Uterus (tissue), 3 donors: ENCODE measurements at regions not wholly inside any gene's neighbourhood (a gene's known extent, or its start where the extent isn't known, plus 50 kb on each side); places are given as distances from the start of the nearest gene placed in this dataset.

ENCODE experiments used
- DNase-seq, 2 donors: peaks; one replicate each; pipeline ENCODE4 v3.0.0-alpha.2; 2019 to 2020
- H3K27ac ChIP-seq, 2 donors: fragments of 200-600 bp; sonication (generic); 1 replicate in 1 of 2; 2 replicates in 1 of 2; pipeline ENCODE4 v1.5.1; 2016 to 2018
- H3K27me3 ChIP-seq, 2 donors: fragments of 200-600 bp; sonication (generic); one replicate each; pipeline ENCODE4 v1.5.1; 2018 to 2019; ENCODE audit warnings: control low read depth in 1 of 2
- H3K36me3 ChIP-seq, 2 donors: fragments of 200-600 bp; sonication (generic); one replicate each; pipeline ENCODE4 v1.5.1; 2019; ENCODE audit warnings: control low read depth in 1 of 2
- H3K4me1 ChIP-seq, 2 donors: fragments of 200-600 bp; sonication (generic); one replicate each; pipeline ENCODE4 v1.5.1; 2018 to 2019; ENCODE audit warnings: control low read depth in 1 of 2
- H3K4me3 ChIP-seq, 2 donors: fragments of 200-600 bp; sonication (generic); 1 replicate in 1 of 2; 2 replicates in 1 of 2; pipeline ENCODE4 v1.5.1; 2018 to 2019; ENCODE audit warnings: mild to moderate bottlenecking in 1 of 2
- H3K9me3 ChIP-seq, 2 donors: fragments of 200-600 bp; sonication (generic); one replicate each; pipeline ENCODE4 v1.5.1; 2019; ENCODE audit warnings: control low read depth in 1 of 2
- CTCF ChIP-seq, 4 experiments: fragments of 200-600 bp in 2 of 4; fragments of 450-650 bp in 2 of 4; sonication (generic) in 2 of 4; IDR thresholded peaks; one replicate each; pipeline ENCODE4 v1.5.1; 2016 to 2019; ENCODE audit warnings: antibody characterized with exemption in 4 of 4, mild to moderate bottlenecking in 2 of 4, moderate library complexity in 1 of 4
- POLR2A ChIP-seq, 2 donors: fragments of 450-650 bp; IDR thresholded peaks; one replicate each; pipeline ENCODE4 v1.6.1; 2016; ENCODE audit warnings: antibody characterized with exemption in 2 of 2, mild to moderate bottlenecking in 1 of 2, moderate library complexity in 1 of 2
- intact Hi-C: fragments of 100-400 bp; cut with DNase I; formaldehyde crosslinking; loops from one replicate; pipeline ENCODE4 v1.15.1; 2023; ENCODE audit warnings: low total_unique reads
- donor health status: DM: yes; HTN: yes; CAD: no.

DNA sequence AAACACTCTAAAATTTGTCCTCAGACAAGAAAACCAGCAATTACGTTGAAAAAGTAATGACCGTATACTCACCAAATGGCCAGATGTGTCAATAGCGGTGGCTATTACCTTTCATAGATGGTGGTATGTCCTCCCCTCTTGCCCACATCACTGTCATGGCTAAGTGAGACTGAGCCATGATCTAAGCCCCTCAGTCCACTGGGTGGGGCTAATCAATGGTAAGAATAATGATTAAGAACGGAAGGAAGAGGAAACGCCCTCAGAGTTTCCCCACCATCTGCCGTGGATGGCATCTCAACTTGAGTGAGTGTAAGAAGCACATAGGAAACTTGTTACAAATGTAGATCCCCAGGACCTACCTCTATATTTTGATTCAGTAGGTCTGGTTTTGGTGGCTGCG is 65.8 kb upstream of the EFEMP1 start:
- Histone ChIP-seq H3K9me3 (no peaks in the 10 kb centered on the region), H3K4me1 (peaks cover 0 to 6% of the 10 kb centered on the region in 2 donors), H3K36me3 (no peaks in the 10 kb centered on the region), H3K27me3 (no peaks in the 10 kb centered on the region), H3K27ac (no peak overlapping the region), H3K4me3 (no peak overlapping the region)
- TF ChIP-seq POLR2A (IDR thresholded peaks at IDR 0.05) (no peak), CTCF (IDR thresholded peaks at IDR 0.05) (no peak)
- intact Hi-C loops: no loop called here
- DNase-seq: no peak

GRCh38 chr2:55992455-55992854 is 68.9 kb upstream of the EFEMP1 start:
- Histone ChIP-seq H3K27me3 (no peaks in the 10 kb centered on the region), H3K9me3 (no peaks in the 10 kb centered on the region), H3K36me3 (no peaks in the 10 kb centered on the region), H3K27ac (no peak overlapping the region), H3K4me3 (no peak overlapping the region), H3K4me1 (peaks cover 0 to 6% of the 10 kb centered on the region in 2 donors)
- peak; percentile 28 to 31 for DNase-seq
- no peak for TF ChIP-seq CTCF (IDR thresholded peaks at IDR 0.05)
- TF ChIP-seq POLR2A (IDR thresholded peaks at IDR 0.05): no peak
- intact Hi-C loops: no loop called here

DNA sequence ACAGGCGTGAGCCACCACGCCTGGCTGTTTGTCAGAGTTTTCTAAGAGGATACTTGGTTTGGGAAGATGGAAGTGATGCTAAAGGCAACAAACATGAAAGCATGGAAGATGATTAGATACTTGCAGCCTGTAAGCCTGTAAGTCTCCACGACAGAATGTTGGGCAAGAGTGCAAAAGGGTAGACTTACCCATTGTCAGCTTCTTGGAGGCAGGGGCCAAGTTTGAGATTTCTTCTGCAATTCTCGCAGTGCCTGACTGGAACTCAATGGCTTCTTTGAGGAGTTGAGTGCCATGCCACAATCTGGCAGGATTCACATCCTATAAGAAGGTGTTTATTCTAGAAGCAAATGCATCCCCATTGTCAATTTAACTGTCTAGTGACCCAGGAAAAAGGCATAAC is 70.1 kb upstream of the EFEMP1 start:
- no peak for DNase-seq
- intact Hi-C loops: no loop called here
- no peak overlapping the region for H3K4me3 ChIP-seq
- H3K27me3 ChIP-seq: no peaks in the 10 kb centered on the region
- no peak for TF ChIP-seq POLR2A (IDR thresholded peaks at IDR 0.05)
- TF ChIP-seq CTCF (IDR thresholded peaks at IDR 0.05): no peak
- H3K4me1 ChIP-seq: peaks cover 0 to 6% of the 10 kb centered on the region in 2 donors
- H3K9me3 ChIP-seq: no peaks in the 10 kb centered on the region
- no peaks in the 10 kb centered on the region for H3K36me3 ChIP-seq
- H3K27ac ChIP-seq: no peak overlapping the region

GRCh38 chr2:55995211-55995610 is 71.6 kb upstream of the EFEMP1 start:
- H3K27me3 ChIP-seq: no peaks in the 10 kb centered on the region
- intact Hi-C loops: no loop called here

DNA sequence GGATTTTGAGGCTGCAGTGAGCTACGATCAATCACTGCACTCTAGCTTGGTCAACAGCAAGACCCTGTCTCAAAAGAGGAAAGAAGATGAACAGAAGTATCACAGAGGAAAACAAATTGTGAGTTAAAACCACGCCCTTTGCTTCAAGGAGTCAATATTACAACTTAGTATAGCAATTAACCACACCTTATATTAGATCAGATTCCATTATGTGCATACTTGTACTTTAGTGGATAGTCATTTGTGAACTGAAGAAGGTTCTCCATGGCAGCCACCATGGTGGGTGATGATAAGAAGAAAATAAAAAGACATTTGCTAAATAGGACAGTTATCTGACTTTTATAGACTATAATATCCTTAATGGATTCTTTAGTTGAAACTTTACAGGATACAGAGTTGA is 72.3 kb upstream of the EFEMP1 start:
- H3K27me3 ChIP-seq: no peaks in the 10 kb centered on the region
- TF ChIP-seq POLR2A (IDR thresholded peaks at IDR 0.05): no peak
- no peak for TF ChIP-seq CTCF (IDR thresholded peaks at IDR 0.05)
- H3K36me3 ChIP-seq: no peaks in the 10 kb centered on the region
- no peaks in the 10 kb centered on the region for H3K9me3 ChIP-seq
- H3K27ac ChIP-seq: no peak overlapping the region
- intact Hi-C loops: no loop called here
- no peak for DNase-seq
- peaks cover 0 to 6% of the 10 kb centered on the region in 2 donors for H3K4me1 ChIP-seq
- no peak overlapping the region for H3K4me3 ChIP-seq

More at GRCh38 chr2:55995211-55995610, 71.6 kb upstream of the EFEMP1 start:
- TF ChIP-seq POLR2A (IDR thresholded peaks at IDR 0.05) (no peak), CTCF (IDR thresholded peaks at IDR 0.05) (no peak)
- Histone ChIP-seq H3K27ac (no peak overlapping the region), H3K36me3 (no peaks in the 10 kb centered on the region), H3K4me1 (peaks cover 0 to 6% of the 10 kb centered on the region in 2 donors), H3K9me3 (no peaks in the 10 kb centered on the region), H3K4me3 (no peak overlapping the region)
- no peak for DNase-seq
